Spleen (tissue), 11 donors: ENCODE measurements at regions not wholly inside any gene's neighbourhood (a gene's known extent, or its start where the extent isn't known, plus 50 kb on each side); places are given as distances from the start of the nearest gene placed in this dataset.

Experiments used
- DNase-seq: peaks from one replicate; pipeline ENCODE4 v3.0.0-alpha.2; 2020
- H3K27ac ChIP-seq, 8 donors: fragments of 200-600 bp; sonication (generic) in 7 of 8; 1 replicate in 4 of 8; 2 replicates in 4 of 8; pipeline versions ENCODE4 v1.5.0 to v1.8.0; 2016 to 2021; ENCODE audit warnings: inconsistent platforms in 4 of 8, mild to moderate bottlenecking in 4 of 8, moderate library complexity in 1 of 8
- H3K27me3 ChIP-seq, 7 donors: fragments of 200-600 bp; sonication (generic) in 6 of 7; replicated peaks in 1 of 7; 1 replicate in 4 of 7; 2 replicates in 3 of 7; pipeline versions ENCODE4 v1.5.0 to v1.8.0; 2016 to 2021; ENCODE audit warnings: inconsistent platforms in 3 of 7, mild to moderate bottlenecking in 1 of 7
- H3K36me3 ChIP-seq, 6 donors: fragments of 200-600 bp; sonication (generic) in 5 of 6; 1 replicate in 4 of 6; 2 replicates in 2 of 6; pipeline versions ENCODE4 v1.5.0 to v1.8.0; 2016 to 2021; ENCODE audit warnings: inconsistent platforms in 2 of 6
- H3K4me1 ChIP-seq, 6 donors: fragments of 200-600 bp; sonication (generic) in 5 of 6; 1 replicate in 3 of 6; 2 replicates in 3 of 6; pipeline versions ENCODE4 v1.5.0 to v1.8.0; 2016 to 2021; ENCODE audit warnings: inconsistent platforms in 3 of 6
- H3K4me3 ChIP-seq, 8 donors: fragments of 200-600 bp; sonication (generic) in 7 of 8; 1 replicate in 4 of 8; 2 replicates in 4 of 8; pipeline versions ENCODE4 v1.5.0 to v1.8.0; 2016 to 2021; ENCODE audit warnings: inconsistent platforms in 4 of 8, mild to moderate bottlenecking in 4 of 8, moderate library complexity in 2 of 8
- H3K9me3 ChIP-seq, 8 donors: fragments of 200-600 bp; sonication (generic) in 7 of 8; 1 replicate in 4 of 8; 2 replicates in 4 of 8; pipeline versions ENCODE4 v1.5.0 to v1.8.0; 2016 to 2021; ENCODE audit warnings: inconsistent platforms in 4 of 8
- CTCF ChIP-seq, 11 experiments: fragments of 200-600 bp in 7 of 11; fragments of 450-650 bp in 4 of 11; sonication (generic) in 4 of 11; IDR thresholded peaks in 8 of 11; conservative IDR thresholded peaks in 3 of 11; 1 replicate in 7 of 11; 2 replicates in 4 of 11; pipeline versions ENCODE4 v1.4.0 to v1.8.0; 2016 to 2021; ENCODE audit warnings: antibody characterized with exemption in 11 of 11, inconsistent platforms in 4 of 11, mild to moderate bottlenecking in 1 of 11
- POLR2A ChIP-seq, 3 donors: fragments of 450-650 bp; IDR thresholded peaks; one replicate each; pipeline ENCODE4 v1.5.1; 2017; ENCODE audit warnings: antibody characterized with exemption in 3 of 3, mild to moderate bottlenecking in 1 of 3
- POLR2AphosphoS5 ChIP-seq, 3 donors: sonication (generic); formaldehyde crosslinking; IDR thresholded peaks; one replicate each; pipeline ENCODE4 v1.5.1; 2017; ENCODE audit warnings: antibody characterized with exemption in 3 of 3
- WGBS, 5 donors: extraction: QIAGEN DNeasy Blood & Tissue Kit in 3 of 5; methylation state at CpG; one replicate each; pipeline versions ENCODE4 v1.1.5 to v1.1.7; 2013 to 2018; 5-methylcytosine and 5-hydroxymethylcytosine counted together
- intact Hi-C: fragments of 100-400 bp; cut with DNase I; formaldehyde crosslinking; loops from one replicate; pipeline ENCODE4 v1.15.0; 2023; ENCODE audit warnings: low total_unique reads
- donor health status: healthy with polysubstance abuse.
- donor health status: DM: no; HTN: no; CAD: no; lungs with moderate emphysema.
- donor health status: DM: no; HTN: no; CAD: no.
- donor health status: Bipolar disorder and iron deficiency.
- donor health status: healthy.
- donor health status: DM: no; HTN: no; CAD: no.
- donor health status: DM: yes; HTN: yes; CAD: no.

- Histone ChIP-seq H3K4me3 (no peak overlapping the region), H3K27me3 (no peaks in the 10 kb centered on the region), H3K9me3 (peaks cover 0 to 15% (median 7%) of the 10 kb centered on the region in 8 donors), H3K27ac (no peak overlapping the region), H3K36me3 (no peaks in the 10 kb centered on the region), H3K4me1 (no peaks in the 10 kb centered on the region)
- 63 to 83% (median 68%) methylated on average over 3 of the region's 3 CpGs for WGBS, 5 donors
- intact Hi-C loops, result no loop called here
- DNase-seq, result no peak
- TF ChIP-seq POLR2A (IDR thresholded peaks at IDR 0.05) (no peak), CTCF (IDR thresholded peaks at IDR 0.05 in 8 of 11, conservative IDR thresholded peaks at IDR 0.05 in 3 of 11) (no peak), POLR2AphosphoS5 (IDR thresholded peaks at IDR 0.05) (no peak)
These were observed 114.8 kb upstream of the ANO5 start for GRCh38 chr11:22078063-22078462.

GRCh38 chr11:22079133-22079872 lies 113.6 kb upstream of the ANO5 start:
- 46 to 73% (median 63%) methylated on average over 1 of the region's 1 CpG for WGBS, 5 donors
- no peak for TF ChIP-seq POLR2AphosphoS5 (IDR thresholded peaks at IDR 0.05)
- TF ChIP-seq POLR2A (IDR thresholded peaks at IDR 0.05), result no peak
- TF ChIP-seq CTCF (IDR thresholded peaks at IDR 0.05 in 8 of 11, conservative IDR thresholded peaks at IDR 0.05 in 3 of 11), result no peak
- H3K36me3 ChIP-seq, result no peaks in the 10 kb centered on the region
- no peak for DNase-seq
- H3K9me3 ChIP-seq, result peaks cover 0 to 17% (median 7%) of the 10 kb centered on the region in 8 donors
- intact Hi-C loops, result no loop called here
- no peaks in the 10 kb centered on the region for H3K4me1 ChIP-seq
- no peaks in the 10 kb centered on the region for H3K27me3 ChIP-seq
- no peak overlapping the region for H3K4me3 ChIP-seq
- H3K27ac ChIP-seq, result no peak overlapping the region

- Histone ChIP-seq H3K4me1 (no peaks in the 10 kb centered on the region), H3K4me3 (no peak overlapping the region), H3K27ac (no peak overlapping the region), H3K9me3 (peaks cover 0 to 18% (median 7%) of the 10 kb centered on the region in 8 donors), H3K36me3 (no peaks in the 10 kb centered on the region), H3K27me3 (no peaks in the 10 kb centered on the region)
- no peak for TF ChIP-seq POLR2A (IDR thresholded peaks at IDR 0.05)
- no peak for TF ChIP-seq POLR2AphosphoS5 (IDR thresholded peaks at IDR 0.05)
- no peak for TF ChIP-seq CTCF (IDR thresholded peaks at IDR 0.05 in 8 of 11, conservative IDR thresholded peaks at IDR 0.05 in 3 of 11)
- intact Hi-C loops, result no loop called here
- no peak for DNase-seq
These were observed 110.7 kb upstream of the ANO5 start for GRCh38 chr11:22082178-22082577.

- Histone ChIP-seq H3K27me3 (no peaks in the 10 kb centered on the region), H3K4me3 (no peak overlapping the region), H3K9me3 (peaks cover 0 to 18% (median 7%) of the 10 kb centered on the region in 8 donors), H3K27ac (no peak overlapping the region), H3K36me3 (no peaks in the 10 kb centered on the region), H3K4me1 (no peaks in the 10 kb centered on the region)
- intact Hi-C loops, result no loop called here
- no peak for DNase-seq
- TF ChIP-seq CTCF (IDR thresholded peaks at IDR 0.05 in 8 of 11, conservative IDR thresholded peaks at IDR 0.05 in 3 of 11) (no peak), POLR2AphosphoS5 (IDR thresholded peaks at IDR 0.05) (no peak), POLR2A (IDR thresholded peaks at IDR 0.05) (no peak)
These were observed 110.1 kb upstream of the ANO5 start for GRCh38 chr11:22082788-22083187.
